ENCODE measurements at regions not wholly inside any gene's neighbourhood (a gene's known extent, or its start where the extent isn't known, plus 50 kb on each side); places are given as distances from the start of the nearest gene placed in this dataset.

DNA sequence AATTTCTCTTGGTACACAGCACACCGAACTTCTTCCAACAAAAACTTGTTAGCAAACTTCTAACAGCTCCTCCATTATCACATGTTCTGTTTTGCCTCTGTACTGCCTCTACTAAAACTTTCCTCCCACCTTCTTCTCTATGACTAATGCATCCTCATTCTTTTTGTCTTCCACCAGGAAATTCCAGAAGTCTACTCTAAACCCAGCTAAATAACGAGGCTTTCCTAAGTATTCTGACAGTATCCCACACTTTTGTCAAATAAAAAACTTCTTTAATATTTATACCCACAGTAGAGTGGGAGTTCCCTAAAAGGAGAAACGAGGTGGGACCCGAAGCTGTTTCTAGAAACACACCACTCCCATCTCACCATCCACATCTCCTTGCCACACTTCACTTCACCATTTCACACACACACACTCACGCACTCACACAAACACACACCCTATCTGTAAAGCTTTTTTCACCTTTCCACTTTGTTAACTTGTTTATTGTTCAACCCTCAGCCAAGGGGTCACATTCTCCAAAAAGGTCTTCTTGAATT, 280.3 kb downstream of the ARAP2 start:
- intact Hi-C loops (cut with micrococcal nuclease), result no loop called here
- H2AFZ ChIP-seq (ENCODE audit: low read length), result no peak overlapping the region
- POLR2A ChIA-PET (ENCODE audit: unreplicated experiment), result no interaction called here
- no peaks in the 10 kb centered on the region for H3F3A ChIP-seq (ENCODE audit: low read length, unreplicated experiment)
- no peaks in the 10 kb centered on the region for H3K79me2 ChIP-seq (ENCODE audit: low read length)
- no TSS peak for BruUV-seq (replicated peaks)
- H3K27ac ChIP-seq (ENCODE audit: low read length), result no peak overlapping the region
- H3K36me3 ChIP-seq (ENCODE audit: low read depth, low read length), result no peaks in the 10 kb centered on the region
- H3K27me3 ChIP-seq (ENCODE audit: low read length), result no peaks in the 10 kb centered on the region
- no peaks in the 10 kb centered on the region for H3K9me2 ChIP-seq (replicated peaks; ENCODE audit: low read length)
- no peak for DNase-seq
- no peak for ATAC-seq
- H3K4me1 ChIP-seq (ENCODE audit: insufficient read depth, low read length), result no peaks in the 10 kb centered on the region
- no peak overlapping the region for H3K4me2 ChIP-seq (ENCODE audit: low read length)
- H3K4me3 ChIP-seq (ENCODE audit: low read length), result no peak overlapping the region
- TF ChIP-seq EZH2phosphoT487 (IDR thresholded peaks at IDR 0.05; ENCODE audit: borderline replicate concordance, low read length) (no peak), EZH2 (IDR thresholded peaks at IDR 0.05; ENCODE audit: low read length, unreplicated experiment) (no peak)
- TF ChIP-seq, protein P1, sequence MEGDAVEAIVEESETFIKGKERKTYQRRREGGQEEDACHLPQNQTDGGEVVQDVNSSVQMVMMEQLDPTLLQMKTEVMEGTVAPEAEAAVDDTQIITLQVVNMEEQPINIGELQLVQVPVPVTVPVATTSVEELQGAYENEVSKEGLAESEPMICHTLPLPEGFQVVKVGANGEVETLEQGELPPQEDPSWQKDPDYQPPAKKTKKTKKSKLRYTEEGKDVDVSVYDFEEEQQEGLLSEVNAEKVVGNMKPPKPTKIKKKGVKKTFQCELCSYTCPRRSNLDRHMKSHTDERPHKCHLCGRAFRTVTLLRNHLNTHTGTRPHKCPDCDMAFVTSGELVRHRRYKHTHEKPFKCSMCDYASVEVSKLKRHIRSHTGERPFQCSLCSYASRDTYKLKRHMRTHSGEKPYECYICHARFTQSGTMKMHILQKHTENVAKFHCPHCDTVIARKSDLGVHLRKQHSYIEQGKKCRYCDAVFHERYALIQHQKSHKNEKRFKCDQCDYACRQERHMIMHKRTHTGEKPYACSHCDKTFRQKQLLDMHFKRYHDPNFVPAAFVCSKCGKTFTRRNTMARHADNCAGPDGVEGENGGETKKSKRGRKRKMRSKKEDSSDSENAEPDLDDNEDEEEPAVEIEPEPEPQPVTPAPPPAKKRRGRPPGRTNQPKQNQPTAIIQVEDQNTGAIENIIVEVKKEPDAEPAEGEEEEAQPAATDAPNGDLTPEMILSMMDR (conservative IDR thresholded peaks at IDR 0.05; ENCODE audit: low read depth, low read length), result no peak
- no peak overlapping the region for H3K9ac ChIP-seq (ENCODE audit: low read length)
- no peaks in the 10 kb centered on the region for H4K20me1 ChIP-seq (ENCODE audit: low read length)
- CTCF ChIA-PET, result no interaction called here
- H3K9me3 ChIP-seq (ENCODE audit: low read length), result no peaks in the 10 kb centered on the region

DNA sequence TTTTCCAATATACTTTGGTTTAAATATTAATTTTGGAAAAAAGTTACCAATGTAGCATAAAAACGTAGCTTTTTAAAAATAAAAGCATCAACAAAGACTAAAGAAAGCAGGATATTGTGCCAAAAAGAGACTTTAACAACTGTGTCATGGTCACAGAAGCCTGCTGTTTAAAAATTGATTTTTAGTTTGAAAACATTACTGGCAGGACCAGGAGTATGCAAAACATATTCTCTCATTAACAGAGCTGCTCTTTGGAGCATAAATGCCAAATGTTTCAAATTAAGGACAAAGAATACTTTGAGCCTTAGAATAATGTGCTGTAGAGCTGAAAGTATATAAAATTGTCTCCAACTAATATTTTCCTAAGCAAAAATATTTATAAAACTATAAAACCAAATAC, 279.0 kb downstream of the ARAP2 start:
- no peaks in the 10 kb centered on the region for H3K9me3 ChIP-seq (ENCODE audit: low read length)
- DNase-seq (no peak), ATAC-seq (no peak)
- no peaks in the 10 kb centered on the region for H3K79me2 ChIP-seq (ENCODE audit: low read length)
- H3K4me1 ChIP-seq (ENCODE audit: insufficient read depth, low read length), result no peaks in the 10 kb centered on the region
- ChIA-PET CTCF (no interaction called here), POLR2A (ENCODE audit: unreplicated experiment) (no interaction called here)
- H3K27ac ChIP-seq (ENCODE audit: low read length), result no peak overlapping the region
- H3K4me2 ChIP-seq (ENCODE audit: low read length), result no peak overlapping the region
- H4K20me1 ChIP-seq (ENCODE audit: low read length), result no peaks in the 10 kb centered on the region
- no peaks in the 10 kb centered on the region for H3K27me3 ChIP-seq (ENCODE audit: low read length)
- H3K4me3 ChIP-seq (ENCODE audit: low read length), result no peak overlapping the region
- no peaks in the 10 kb centered on the region for H3K36me3 ChIP-seq (ENCODE audit: low read depth, low read length)
- no TSS peak for BruUV-seq (replicated peaks)
- intact Hi-C loops (cut with micrococcal nuclease), result no loop called here
- H3K9ac ChIP-seq (ENCODE audit: low read length), result no peak overlapping the region
- TF ChIP-seq EZH2 (IDR thresholded peaks at IDR 0.05; ENCODE audit: low read length, unreplicated experiment) (no peak), EZH2phosphoT487 (IDR thresholded peaks at IDR 0.05; ENCODE audit: borderline replicate concordance, low read length) (no peak)
- TF ChIP-seq, protein P1 (conservative IDR thresholded peaks at IDR 0.05; ENCODE audit: low read depth, low read length), result no peak
- H3K9me2 ChIP-seq (replicated peaks; ENCODE audit: low read length), result no peaks in the 10 kb centered on the region
- H3F3A ChIP-seq (ENCODE audit: low read length, unreplicated experiment), result no peaks in the 10 kb centered on the region
- no peak overlapping the region for H2AFZ ChIP-seq (ENCODE audit: low read length)

- ATAC-seq (no peak), DNase-seq (no peak)
- Histone ChIP-seq H4K20me1 (ENCODE audit: low read length) (no peaks in the 10 kb centered on the region), H3K27me3 (ENCODE audit: low read length) (no peaks in the 10 kb centered on the region), H3K4me3 (ENCODE audit: low read length) (no peak overlapping the region), H3K9ac (ENCODE audit: low read length) (no peak overlapping the region), H3K9me2 (replicated peaks; ENCODE audit: low read length) (no peaks in the 10 kb centered on the region), H3K9me3 (ENCODE audit: low read length) (no peaks in the 10 kb centered on the region), H3K4me1 (ENCODE audit: insufficient read depth, low read length) (no peaks in the 10 kb centered on the region), H3F3A (ENCODE audit: low read length, unreplicated experiment) (no peaks in the 10 kb centered on the region), H3K36me3 (ENCODE audit: low read depth, low read length) (no peaks in the 10 kb centered on the region), H2AFZ (ENCODE audit: low read length) (no peak overlapping the region), H3K27ac (ENCODE audit: low read length) (no peak overlapping the region), H3K4me2 (ENCODE audit: low read length) (no peak overlapping the region), H3K79me2 (ENCODE audit: low read length) (no peaks in the 10 kb centered on the region)
- intact Hi-C loops (cut with micrococcal nuclease), result no loop called here
- BruUV-seq (replicated peaks), result no TSS peak
- POLR2A ChIA-PET (ENCODE audit: unreplicated experiment), result no interaction called here
- CTCF ChIA-PET, result no interaction called here
- TF ChIP-seq, protein P1 (conservative IDR thresholded peaks at IDR 0.05; ENCODE audit: low read depth, low read length), result no peak
- no peak for TF ChIP-seq EZH2phosphoT487 (IDR thresholded peaks at IDR 0.05; ENCODE audit: borderline replicate concordance, low read length)
- no peak for TF ChIP-seq EZH2 (IDR thresholded peaks at IDR 0.05; ENCODE audit: low read length, unreplicated experiment)
These were observed 277.7 kb downstream of the ARAP2 start for GRCh38 chr4:35966566-35966965.
